Nephron progenitor cell (in vitro differentiated cells): ENCODE measurements at regions not wholly inside any gene's neighbourhood (a gene's known extent, or its start where the extent isn't known, plus 50 kb on each side); places are given as distances from the start of the nearest gene placed in this dataset.

Experiments
- DNase-seq: peaks from one replicate; pipeline ENCODE4 v3.0.0; 2021
- H3K27ac Mint-ChIP-seq: 2 replicates; pipeline ENCODE4 v1.8.0; 2021; ENCODE audit warnings: mild to moderate bottlenecking, moderate library complexity, mixed read lengths
- H3K27me3 Mint-ChIP-seq: 2 replicates; pipeline ENCODE4 v1.8.0; 2021; ENCODE audit warnings: mild to moderate bottlenecking, low read depth, mixed read lengths; ENCODE audit not compliant: poor library complexity
- H3K36me3 Mint-ChIP-seq: 2 replicates; pipeline ENCODE4 v1.8.0; 2021; ENCODE audit warnings: low read depth, mixed read lengths
- H3K4me1 Mint-ChIP-seq: 2 replicates; pipeline ENCODE4 v1.8.0; 2021; ENCODE audit warnings: mixed read lengths
- H3K4me3 Mint-ChIP-seq: 2 replicates; pipeline ENCODE4 v1.8.0; 2021; ENCODE audit warnings: mild to moderate bottlenecking, moderate library complexity, mixed read lengths
- H3K9me3 Mint-ChIP-seq: 2 replicates; pipeline ENCODE4 v1.8.0; 2021; ENCODE audit warnings: mild to moderate bottlenecking, moderate library complexity, mixed read lengths
- TF ChIP-seq, protein P1 (sequence below): fragments of 200-600 bp; sonication (generic); IDR thresholded peaks from 2 replicates; pipeline ENCODE4 v1.5.0; 2021; ENCODE audit warnings: antibody characterized with exemption

DNA sequence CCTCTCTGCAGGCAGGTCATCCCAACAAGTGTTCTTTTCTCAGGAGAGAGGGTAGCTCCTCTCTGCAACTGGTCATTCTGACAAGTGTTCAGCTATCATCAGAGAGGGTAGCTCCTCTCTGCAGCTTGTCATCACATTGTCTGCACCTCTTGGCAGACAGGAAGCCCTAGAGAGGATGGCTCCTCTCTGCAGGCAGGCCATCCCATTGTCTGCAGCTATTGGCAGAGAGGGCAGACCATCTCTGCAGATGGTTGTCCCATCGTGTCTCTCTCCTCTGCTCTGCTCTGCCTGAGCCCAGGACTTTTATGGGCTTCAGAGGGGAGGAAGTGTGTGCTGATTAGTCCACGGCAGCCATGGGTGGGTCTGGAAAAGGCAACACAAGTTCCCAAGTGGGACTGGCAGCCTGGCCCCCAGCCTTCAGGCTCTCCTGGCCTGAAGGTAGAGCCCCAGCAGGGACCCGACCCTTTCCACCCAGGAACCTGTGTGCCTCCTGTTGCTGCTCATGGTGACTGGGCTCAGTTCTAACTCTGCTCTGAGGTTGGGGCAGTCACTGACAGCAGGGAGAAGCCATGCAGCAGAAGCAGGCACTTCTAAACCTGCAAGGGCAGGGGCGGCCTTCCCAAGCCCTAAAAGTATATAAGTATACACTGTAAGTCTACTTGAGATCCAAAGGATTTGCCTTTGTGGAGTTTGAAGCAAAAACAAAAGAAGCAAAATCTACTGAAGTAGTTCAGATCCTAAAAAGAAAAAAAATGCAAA lies 637.9 kb downstream of the PLOD2 start:
- no peak overlapping the region for H3K27ac Mint-ChIP-seq
- H3K9me3 Mint-ChIP-seq, result no peaks in the 10 kb centered on the region
- no peak for DNase-seq
- H3K27me3 Mint-ChIP-seq, result no peaks in the 10 kb centered on the region
- TF ChIP-seq, protein P1, sequence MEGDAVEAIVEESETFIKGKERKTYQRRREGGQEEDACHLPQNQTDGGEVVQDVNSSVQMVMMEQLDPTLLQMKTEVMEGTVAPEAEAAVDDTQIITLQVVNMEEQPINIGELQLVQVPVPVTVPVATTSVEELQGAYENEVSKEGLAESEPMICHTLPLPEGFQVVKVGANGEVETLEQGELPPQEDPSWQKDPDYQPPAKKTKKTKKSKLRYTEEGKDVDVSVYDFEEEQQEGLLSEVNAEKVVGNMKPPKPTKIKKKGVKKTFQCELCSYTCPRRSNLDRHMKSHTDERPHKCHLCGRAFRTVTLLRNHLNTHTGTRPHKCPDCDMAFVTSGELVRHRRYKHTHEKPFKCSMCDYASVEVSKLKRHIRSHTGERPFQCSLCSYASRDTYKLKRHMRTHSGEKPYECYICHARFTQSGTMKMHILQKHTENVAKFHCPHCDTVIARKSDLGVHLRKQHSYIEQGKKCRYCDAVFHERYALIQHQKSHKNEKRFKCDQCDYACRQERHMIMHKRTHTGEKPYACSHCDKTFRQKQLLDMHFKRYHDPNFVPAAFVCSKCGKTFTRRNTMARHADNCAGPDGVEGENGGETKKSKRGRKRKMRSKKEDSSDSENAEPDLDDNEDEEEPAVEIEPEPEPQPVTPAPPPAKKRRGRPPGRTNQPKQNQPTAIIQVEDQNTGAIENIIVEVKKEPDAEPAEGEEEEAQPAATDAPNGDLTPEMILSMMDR, result no peak
- no peaks in the 10 kb centered on the region for H3K36me3 Mint-ChIP-seq
- no peak overlapping the region for H3K4me3 Mint-ChIP-seq
- no peaks in the 10 kb centered on the region for H3K4me1 Mint-ChIP-seq

DNA sequence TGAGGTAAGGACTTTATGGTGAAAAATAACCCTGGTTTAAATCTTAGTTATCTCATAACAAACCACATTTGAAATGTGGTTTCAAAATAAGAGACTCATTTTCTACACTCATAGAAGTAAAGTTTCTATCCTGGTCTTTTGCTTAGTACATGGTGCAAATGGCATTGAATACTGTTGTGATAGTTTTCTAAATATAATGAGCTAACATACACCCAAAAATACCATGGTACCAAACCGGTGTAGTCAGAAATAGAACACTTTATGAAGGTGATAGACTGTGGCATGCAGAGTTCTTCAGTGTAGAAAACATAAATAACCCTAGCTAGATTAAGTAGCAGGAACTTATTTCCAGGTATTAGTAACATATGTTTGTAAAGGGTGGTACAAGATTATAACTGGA lies 629.4 kb downstream of the PLOD2 start:
- no peaks in the 10 kb centered on the region for H3K4me1 Mint-ChIP-seq
- H3K36me3 Mint-ChIP-seq, result no peaks in the 10 kb centered on the region
- no peak overlapping the region for H3K4me3 Mint-ChIP-seq
- no peaks in the 10 kb centered on the region for H3K27me3 Mint-ChIP-seq
- DNase-seq, result no peak
- H3K27ac Mint-ChIP-seq, result no peak overlapping the region
- H3K9me3 Mint-ChIP-seq, result no peaks in the 10 kb centered on the region
- TF ChIP-seq, protein P1, result no peak

DNA sequence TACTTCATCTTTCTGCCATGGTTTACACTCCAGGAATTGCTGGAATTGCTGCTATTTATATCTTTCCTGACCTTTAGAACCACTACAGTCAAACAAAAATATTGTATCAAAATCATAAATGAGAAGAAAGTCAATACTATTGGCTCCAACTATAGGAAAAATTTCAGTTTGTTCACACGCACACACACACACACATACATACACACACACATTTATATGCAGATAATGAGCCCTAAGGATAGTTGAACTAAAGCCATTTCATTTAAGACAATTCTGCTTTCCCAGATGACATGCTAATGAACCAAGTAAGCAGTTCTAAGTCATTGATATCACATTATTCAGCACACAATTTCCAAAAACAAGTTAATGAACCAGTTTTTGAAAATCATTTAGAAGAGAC lies 627.3 kb downstream of the PLOD2 start:
- no peaks in the 10 kb centered on the region for H3K36me3 Mint-ChIP-seq
- no peak overlapping the region for H3K27ac Mint-ChIP-seq
- no peaks in the 10 kb centered on the region for H3K9me3 Mint-ChIP-seq
- H3K27me3 Mint-ChIP-seq, result no peaks in the 10 kb centered on the region
- no peak for DNase-seq
- H3K4me3 Mint-ChIP-seq, result no peak overlapping the region
- TF ChIP-seq, protein P1, result no peak
- no peaks in the 10 kb centered on the region for H3K4me1 Mint-ChIP-seq

DNA sequence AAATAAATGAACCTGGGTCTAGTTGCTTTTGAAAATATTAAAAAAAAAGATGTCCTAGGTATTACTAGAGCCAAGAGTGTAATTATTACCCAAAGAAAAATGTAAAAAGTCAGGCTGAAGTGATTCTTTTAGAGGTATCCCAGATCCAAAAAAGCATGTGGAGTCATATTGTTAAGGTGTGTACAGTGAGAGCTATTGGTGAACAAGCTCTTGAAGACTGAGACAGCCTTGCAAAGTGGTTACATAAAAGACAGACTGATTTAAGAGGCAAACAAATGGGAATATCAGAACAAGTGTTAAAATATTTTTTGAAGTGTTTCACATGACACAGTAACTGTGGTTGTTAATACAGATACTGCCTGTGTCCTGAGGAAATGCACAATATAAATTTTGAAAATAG lies 624.5 kb downstream of the PLOD2 start:
- H3K4me3 Mint-ChIP-seq, result no peak overlapping the region
- H3K4me1 Mint-ChIP-seq, result no peaks in the 10 kb centered on the region
- TF ChIP-seq, protein P1, result no peak
- no peak overlapping the region for H3K27ac Mint-ChIP-seq
- H3K36me3 Mint-ChIP-seq, result no peaks in the 10 kb centered on the region
- no peak for DNase-seq
- peaks cover 5% of the 10 kb centered on the region for H3K9me3 Mint-ChIP-seq
- no peaks in the 10 kb centered on the region for H3K27me3 Mint-ChIP-seq

DNA sequence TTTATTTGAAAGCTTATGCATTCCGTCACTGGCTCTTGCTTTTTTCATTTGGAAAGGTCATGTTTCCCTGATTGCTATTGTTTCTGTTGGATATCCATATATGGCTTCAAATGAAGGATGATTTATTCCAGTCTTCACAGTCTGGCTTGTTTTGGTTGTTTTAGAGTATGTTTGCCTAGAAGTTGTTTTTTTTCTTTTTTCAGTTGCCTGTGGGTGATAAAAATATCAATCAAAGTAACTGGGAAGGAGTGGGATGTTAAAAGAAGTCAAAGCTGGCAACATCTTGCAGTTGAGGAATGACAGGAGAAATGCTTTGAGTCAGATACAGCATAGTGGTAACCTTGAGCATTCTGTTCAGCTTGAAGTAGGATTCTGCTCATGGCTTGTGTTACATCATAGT lies 610.5 kb downstream of the PLOD2 start:
- H3K4me3 Mint-ChIP-seq, result no peak overlapping the region
- H3K27ac Mint-ChIP-seq, result no peak overlapping the region
- H3K4me1 Mint-ChIP-seq, result peaks cover 35% of the 10 kb centered on the region
- DNase-seq, result no peak
- peaks cover 11% of the 10 kb centered on the region for H3K36me3 Mint-ChIP-seq
- H3K9me3 Mint-ChIP-seq, result peaks cover 18% of the 10 kb centered on the region
- TF ChIP-seq, protein P1, result no peak
- peaks cover 3% of the 10 kb centered on the region for H3K27me3 Mint-ChIP-seq

DNA sequence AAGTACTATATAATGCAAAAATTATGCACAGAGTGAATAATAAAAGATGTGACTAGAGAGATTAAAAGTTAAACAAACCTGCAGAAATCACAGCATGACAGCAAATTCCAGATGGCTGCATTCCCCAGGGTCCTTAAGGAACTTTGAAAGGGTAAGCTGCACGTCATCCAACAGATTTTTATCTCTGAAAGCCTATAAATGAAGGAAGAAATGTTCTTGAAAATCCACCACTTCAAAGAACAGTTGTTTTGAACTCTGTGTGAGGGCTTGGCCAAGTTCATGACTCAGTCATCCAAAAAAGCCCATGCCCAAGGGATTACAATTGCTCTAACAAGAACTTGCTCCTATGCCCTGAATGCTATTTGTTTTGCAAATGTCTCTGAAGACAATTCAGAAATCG lies 603.6 kb downstream of the PLOD2 start:
- DNase-seq, result no peak
- TF ChIP-seq, protein P1, result no peak
- Mint-ChIP-seq H3K36me3 (no peaks in the 10 kb centered on the region), H3K27me3 (no peaks in the 10 kb centered on the region), H3K9me3 (peaks cover 11% of the 10 kb centered on the region), H3K4me1 (peaks cover 5% of the 10 kb centered on the region), H3K4me3 (no peak overlapping the region), H3K27ac (no peak overlapping the region)
